Common myeloid progenitor, CD34-positive (primary cell): ENCODE measurements at regions not wholly inside any gene's neighbourhood (a gene's known extent, or its start where the extent isn't known, plus 50 kb on each side); places are given as distances from the start of the nearest gene placed in this dataset.
"Not testable (repeated sequence)": the region's sequence is repeated elsewhere in the genome, so short reads cannot be mapped to it uniquely, and the experiment has no call there.

Experiments used
- CTCF ChIA-PET: fragments of 350-600 bp; sonication (Branson Sonifier 250); formaldehyde crosslinking; loops from one replicate; lab custom pipeline; 2021; ENCODE audit warnings: antibody characterized with exemption; lab: Charles Lee
- POLR2A ChIA-PET: fragments of 350-600 bp; sonication (Branson Sonifier 250); formaldehyde crosslinking; loops from one replicate; lab custom pipeline; 2021; ENCODE audit warnings: antibody characterized with exemption; lab: Charles Lee
- DNase-seq, 3 donors: peaks; one replicate each; pipeline versions ENCODE4 v3.0.0 to v3.0.0-alpha.2; 2013
- H3K27ac ChIP-seq, 2 experiments: 1 replicate in 1 of 2; 2 replicates in 1 of 2; pipeline ENCODE4 v1.7.0; 2013; ENCODE audit warnings: inconsistent platforms in 2 of 2, low read length in 2 of 2, mild to moderate bottlenecking in 2 of 2, low read depth in 1 of 2, moderate library complexity in 1 of 2; ENCODE audit not compliant: severe bottlenecking in 2 of 2, insufficient read depth in 1 of 2, poor library complexity in 1 of 2
- H3K27me3 ChIP-seq, 5 experiments: replicated peaks in 2 of 5; 1 replicate in 3 of 5; 2 replicates in 2 of 5; pipeline versions ENCODE4 v1.6.1 to v1.7.0; 2013; ENCODE audit warnings: low read length in 4 of 5, mild to moderate bottlenecking in 2 of 5, moderate library complexity in 2 of 5, inconsistent platforms in 1 of 5; ENCODE audit not compliant: insufficient read depth in 5 of 5, control insufficient read depth in 4 of 5
- H3K36me3 ChIP-seq, 4 experiments: 1 replicate in 2 of 4; 2 replicates in 2 of 4; pipeline versions ENCODE4 v1.6.1 to v1.7.0; 2013; ENCODE audit warnings: low read length in 3 of 4, control low read depth in 1 of 4, mild to moderate bottlenecking in 1 of 4; ENCODE audit not compliant: control insufficient read depth in 4 of 4, insufficient read depth in 4 of 4
- H3K4me1 ChIP-seq, 4 experiments: 1 replicate in 3 of 4; 2 replicates in 1 of 4; pipeline versions ENCODE4 v1.6.1 to v1.7.1; 2013; ENCODE audit warnings: low read length in 3 of 4, mild to moderate bottlenecking in 3 of 4, control low read depth in 1 of 4, inconsistent platforms in 1 of 4, moderate library complexity in 1 of 4; ENCODE audit not compliant: control insufficient read depth in 4 of 4, insufficient read depth in 4 of 4; ENCODE audit errors: control extremely low read depth in 1 of 4
- H3K4me3 ChIP-seq, 7 experiments: 1 replicate in 4 of 7; 2 replicates in 3 of 7; pipeline versions ENCODE4 v1.5.1 to v1.7.0; 2013; ENCODE audit warnings: mild to moderate bottlenecking in 7 of 7, low read length in 6 of 7, moderate library complexity in 6 of 7, inconsistent platforms in 2 of 7, low read depth in 2 of 7, control low read depth in 1 of 7; ENCODE audit not compliant: insufficient read depth in 4 of 7, control insufficient read depth in 1 of 7; ENCODE audit errors: extremely low read depth in 1 of 7
- H3K9me3 ChIP-seq, 5 experiments: 1 replicate in 4 of 5; 2 replicates in 1 of 5; pipeline versions ENCODE4 v1.6.1 to v1.7.1; 2013; ENCODE audit warnings: low read length in 4 of 5, mild to moderate bottlenecking in 2 of 5, inconsistent platforms in 1 of 5, low read depth in 1 of 5, moderate library complexity in 1 of 5; ENCODE audit not compliant: control insufficient read depth in 4 of 5, insufficient read depth in 2 of 5; ENCODE audit errors: control extremely low read depth in 1 of 5
- WGBS: methylation state at CpG from one replicate; pipeline ENCODE4 v1.1.5; 2013; ENCODE audit not compliant: insufficient coverage; 5-methylcytosine and 5-hydroxymethylcytosine counted together

DNA sequence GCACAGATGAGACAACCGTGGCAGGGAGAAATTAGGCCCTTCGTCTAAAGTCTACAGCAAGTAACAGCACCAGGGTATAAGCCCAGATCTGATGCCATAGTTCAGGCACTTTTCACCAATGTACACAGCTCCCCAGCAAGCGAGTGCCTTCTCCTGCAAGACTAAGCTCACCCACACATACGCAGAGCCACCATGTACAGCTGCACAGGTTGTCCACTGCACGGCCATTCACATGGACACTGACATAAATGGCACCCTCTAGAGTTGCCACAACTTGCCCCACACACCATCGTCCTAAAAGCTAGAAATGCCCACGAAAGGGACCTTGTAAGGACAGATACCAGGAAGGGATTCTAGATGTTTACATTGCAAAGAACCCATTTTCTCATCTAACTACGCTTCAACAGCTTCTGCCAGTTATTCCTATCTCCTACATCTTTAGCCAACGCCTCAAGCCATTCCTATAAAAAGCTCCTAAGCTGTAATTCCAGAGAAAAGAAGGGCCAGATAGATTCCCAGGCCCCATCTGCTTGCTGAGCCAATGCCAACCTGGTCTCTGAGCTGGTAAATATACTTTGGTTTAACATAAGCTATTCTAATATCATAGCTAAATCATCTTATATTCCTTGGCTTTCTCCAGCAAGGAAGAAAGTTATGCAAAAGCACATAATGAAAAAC lies 174.0 kb upstream of the KAZN start:
- 94% methylated on average over 9 of the region's 9 CpGs for WGBS
- peaks cover 0 to 3% (median 0%) of the 10 kb centered on the region in 5 experiments for H3K27me3 ChIP-seq

DNA sequence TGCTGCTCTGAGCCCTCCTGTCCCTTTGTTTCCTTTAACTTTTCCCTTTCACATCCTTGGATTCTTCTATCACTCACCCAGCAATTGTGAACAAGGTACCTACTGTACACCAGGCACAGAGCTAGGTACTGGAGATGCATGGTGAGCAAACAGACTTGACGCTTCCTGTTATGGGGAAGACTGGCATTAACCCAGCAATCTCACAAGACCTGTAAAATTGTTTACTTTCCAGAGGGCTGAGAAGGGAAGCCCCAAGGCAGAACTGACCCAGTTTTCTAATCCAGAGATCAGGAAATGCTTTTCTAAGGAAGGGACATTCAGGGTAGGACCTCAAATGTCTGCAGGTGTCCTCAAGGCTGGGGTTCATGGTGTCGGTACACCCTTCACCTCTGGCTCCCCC lies 171.6 kb upstream of the KAZN start:
- Histone ChIP-seq H3K4me1 (no peaks in the 10 kb centered on the region), H3K36me3 (no peaks in the 10 kb centered on the region), H3K27ac (no peak overlapping the region), H3K4me3 (no peak overlapping the region), H3K9me3 (no peaks in the 10 kb centered on the region), H3K27me3 (peaks cover 0 to 3% (median 0%) of the 10 kb centered on the region in 5 experiments)
- DNase-seq: no peak
- ChIA-PET CTCF (interaction anchor here (1.2 kb wide), 1 partner anchor 11 kb away, joined by 3 read pairs; no protein-coding TSS in a partner anchor), POLR2A (no interaction called here)
- WGBS: no CpG with 5 or more reads among the region's 2 CpGs

More for the DNA sequence above, 174.0 kb upstream of the KAZN start:
- POLR2A ChIA-PET: interaction anchor here (0.6 kb wide), 1 partner anchor 248 kb away, joined by 3 read pairs; no protein-coding TSS in a partner anchor
- no peak for DNase-seq
- Histone ChIP-seq H3K27ac (no peak overlapping the region), H3K4me3 (no peak overlapping the region), H3K9me3 (no peaks in the 10 kb centered on the region), H3K4me1 (no peaks in the 10 kb centered on the region), H3K36me3 (no peaks in the 10 kb centered on the region)
- CTCF ChIA-PET: interaction anchor here (1.4 kb wide), 1 partner anchor 11 kb away, joined by 7 read pairs; no protein-coding TSS in a partner anchor

DNA sequence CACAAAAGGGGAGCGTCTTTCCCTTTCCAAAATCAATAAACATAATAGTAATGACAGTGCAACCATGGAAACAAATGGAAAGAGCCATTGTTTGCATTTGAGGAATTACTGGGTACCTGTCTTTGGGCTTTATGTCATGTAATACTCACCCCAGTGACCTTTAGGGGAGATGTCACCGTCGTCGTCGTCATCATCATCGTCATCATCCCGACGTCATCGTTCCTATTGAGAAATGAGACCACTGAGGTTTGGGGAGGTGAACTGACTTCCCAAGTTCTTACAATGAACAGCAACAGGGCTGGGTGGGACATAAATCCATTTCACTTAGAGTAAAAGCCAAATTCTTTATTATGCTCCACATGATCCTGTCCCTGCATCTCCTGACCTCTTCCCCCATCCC lies 168.9 kb upstream of the KAZN start:
- no peaks in the 10 kb centered on the region for H3K4me1 ChIP-seq
- no peak overlapping the region for H3K27ac ChIP-seq
- H3K36me3 ChIP-seq: no peaks in the 10 kb centered on the region
- ChIA-PET POLR2A (no interaction called here), CTCF (no interaction called here)
- H3K4me3 ChIP-seq: no peak overlapping the region
- no peaks in the 10 kb centered on the region for H3K27me3 ChIP-seq
- WGBS: 94% methylated on average over 8 of the region's 9 CpGs
- no peak for DNase-seq
- H3K9me3 ChIP-seq: no peaks in the 10 kb centered on the region

DNA sequence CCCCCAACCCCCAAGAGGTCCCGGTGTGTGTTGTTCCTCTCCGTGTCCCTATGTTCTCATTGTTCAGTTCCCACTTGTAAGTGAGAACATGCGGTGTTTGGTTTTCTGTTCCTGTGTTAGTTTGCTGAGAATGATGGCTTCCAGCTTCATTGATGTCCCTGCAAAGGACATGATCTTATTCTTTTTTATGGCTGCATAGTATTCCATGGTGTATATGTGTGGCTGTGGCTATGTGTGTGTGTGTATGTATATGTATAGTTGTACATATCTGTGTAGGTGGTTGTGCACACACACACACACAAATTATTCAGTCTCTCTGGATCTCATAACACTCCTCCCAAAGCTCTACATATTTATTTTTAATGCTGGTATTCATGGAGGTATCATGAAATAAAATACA lies 165.8 kb upstream of the KAZN start:
- H3K27me3 ChIP-seq, H3K4me3 ChIP-seq, POLR2A ChIA-PET, H3K9me3 ChIP-seq, DNase-seq, H3K4me1 ChIP-seq, CTCF ChIA-PET, H3K36me3 ChIP-seq, H3K27ac ChIP-seq: not testable (repeated sequence)
- WGBS: 90% methylated on average over 2 of the region's 3 CpGs

DNA sequence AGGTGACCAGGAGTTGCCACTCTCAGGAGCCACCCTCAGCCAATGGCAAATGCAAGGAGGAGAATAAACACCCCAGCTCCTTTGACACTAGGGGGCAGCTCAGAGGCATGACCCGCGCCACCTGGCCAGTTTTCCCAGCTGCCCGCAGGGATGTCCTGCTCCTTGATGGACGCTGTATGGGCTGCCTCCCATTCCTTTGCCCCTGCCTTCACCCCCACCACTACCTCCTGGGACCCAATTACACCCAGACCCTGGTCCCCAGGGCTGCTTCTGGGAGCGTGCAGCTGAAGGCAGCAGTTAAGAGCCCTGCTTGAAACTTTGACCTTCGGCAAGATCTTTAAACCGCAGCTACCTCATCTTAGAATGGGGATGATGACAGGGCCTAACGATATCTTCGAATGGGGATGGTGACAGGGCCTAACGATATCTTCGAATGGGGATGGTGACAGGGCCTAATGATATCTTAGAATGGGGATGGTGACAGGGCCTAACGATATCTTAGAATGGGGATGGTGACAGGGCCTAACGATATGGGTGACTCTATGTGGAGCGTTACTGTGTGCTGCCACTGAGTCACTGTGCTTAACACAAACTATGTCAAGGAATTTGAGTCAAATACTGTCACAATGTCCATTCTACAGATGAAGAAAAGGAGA lies 163.0 kb upstream of the KAZN start:
- WGBS: 86% methylated on average over 12 of the region's 14 CpGs
- CTCF ChIA-PET: interaction anchor here (2.0 kb wide), 1 partner anchor 11 kb away, joined by 7 read pairs; no protein-coding TSS in a partner anchor
- peaks cover 0 to 13% (median 0%) of the 10 kb centered on the region in 5 experiments for H3K27me3 ChIP-seq

DNA sequence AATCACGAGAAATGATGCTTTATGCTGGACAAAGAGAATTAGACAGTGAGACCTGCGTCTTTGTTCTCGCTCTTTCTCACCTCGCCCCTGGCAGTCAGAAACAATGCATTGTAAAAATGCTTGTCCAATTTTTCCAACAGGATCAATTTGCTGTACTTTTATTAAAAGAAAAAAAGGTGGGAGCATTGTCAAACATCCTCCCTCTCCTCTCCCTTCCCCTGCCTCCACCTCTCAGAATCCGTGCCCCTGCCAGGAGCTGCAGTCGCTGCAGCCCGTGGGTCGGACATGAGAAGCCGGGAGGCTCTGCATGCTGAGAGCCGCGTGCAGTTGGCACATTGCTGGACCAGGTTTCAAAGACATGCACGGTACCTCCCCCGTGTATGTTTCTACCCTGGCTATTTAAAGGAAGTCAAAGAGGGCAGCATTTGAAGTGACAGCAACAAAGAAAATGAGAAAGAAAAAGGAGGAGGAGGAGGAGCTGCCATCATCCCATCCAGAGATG lies 161.0 kb upstream of the KAZN start:
- 80% methylated on average over 9 of the region's 13 CpGs for WGBS
- no peak for DNase-seq
- Histone ChIP-seq H3K9me3 (no peaks in the 10 kb centered on the region), H3K27me3 (peaks cover 0 to 13% (median 0%) of the 10 kb centered on the region in 5 experiments), H3K36me3 (no peaks in the 10 kb centered on the region), H3K4me1 (no peaks in the 10 kb centered on the region), H3K4me3 (no peak overlapping the region), H3K27ac (peak overlapping the region in 1 of 2 experiments; percentile 22)
- ChIA-PET CTCF (no interaction called here), POLR2A (no interaction called here)

More for the DNA sequence above, 163.0 kb upstream of the KAZN start:
- Histone ChIP-seq H3K9me3 (no peaks in the 10 kb centered on the region), H3K27ac (no peak overlapping the region), H3K36me3 (no peaks in the 10 kb centered on the region), H3K4me1 (no peaks in the 10 kb centered on the region), H3K4me3 (no peak overlapping the region)
- no peak for DNase-seq
- POLR2A ChIA-PET: no interaction called here
